ENCODE measurements at regions not wholly inside any gene's neighbourhood (a gene's known extent, or its start where the extent isn't known, plus 50 kb on each side); places are given as distances from the start of the nearest gene placed in this dataset.

DNA sequence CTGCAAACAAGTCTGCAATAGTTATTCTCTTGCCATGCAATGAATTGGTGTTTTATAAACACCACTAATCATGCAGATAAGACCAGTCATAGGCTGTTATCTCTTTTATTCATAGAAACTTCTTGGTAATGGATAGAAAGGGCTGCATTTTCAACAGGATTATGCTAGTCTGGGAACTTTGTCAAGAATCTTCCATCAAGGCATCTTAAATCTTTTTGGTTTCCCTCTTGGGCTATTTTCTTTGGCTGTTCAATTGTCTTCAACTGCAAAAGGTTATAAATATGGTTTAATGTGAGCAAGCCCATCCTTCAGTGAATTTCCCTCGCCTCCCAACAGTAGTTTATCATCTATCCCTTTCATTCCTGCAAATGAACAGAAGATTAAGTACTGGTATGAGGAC lies 59.0 kb upstream of the MINAR1 start:
- ATAC-seq (no peak), DNase-seq (no peak)
- Histone ChIP-seq H3K9me3 (no peaks in the 10 kb centered on the region), H3K36me3 (ENCODE audit: insufficient read depth in 1 of 2, low read depth in 1 of 2) (no peaks in the 10 kb centered on the region), H3K4me1 (no peaks in the 10 kb centered on the region), H3K27ac (no peak overlapping the region), H3K27me3 (ENCODE audit: insufficient read depth in 3 of 3, low read length in 2 of 3) (no peaks in the 10 kb centered on the region), H3K4me3 (no peak overlapping the region)
- TF ChIP-seq, protein P1, sequence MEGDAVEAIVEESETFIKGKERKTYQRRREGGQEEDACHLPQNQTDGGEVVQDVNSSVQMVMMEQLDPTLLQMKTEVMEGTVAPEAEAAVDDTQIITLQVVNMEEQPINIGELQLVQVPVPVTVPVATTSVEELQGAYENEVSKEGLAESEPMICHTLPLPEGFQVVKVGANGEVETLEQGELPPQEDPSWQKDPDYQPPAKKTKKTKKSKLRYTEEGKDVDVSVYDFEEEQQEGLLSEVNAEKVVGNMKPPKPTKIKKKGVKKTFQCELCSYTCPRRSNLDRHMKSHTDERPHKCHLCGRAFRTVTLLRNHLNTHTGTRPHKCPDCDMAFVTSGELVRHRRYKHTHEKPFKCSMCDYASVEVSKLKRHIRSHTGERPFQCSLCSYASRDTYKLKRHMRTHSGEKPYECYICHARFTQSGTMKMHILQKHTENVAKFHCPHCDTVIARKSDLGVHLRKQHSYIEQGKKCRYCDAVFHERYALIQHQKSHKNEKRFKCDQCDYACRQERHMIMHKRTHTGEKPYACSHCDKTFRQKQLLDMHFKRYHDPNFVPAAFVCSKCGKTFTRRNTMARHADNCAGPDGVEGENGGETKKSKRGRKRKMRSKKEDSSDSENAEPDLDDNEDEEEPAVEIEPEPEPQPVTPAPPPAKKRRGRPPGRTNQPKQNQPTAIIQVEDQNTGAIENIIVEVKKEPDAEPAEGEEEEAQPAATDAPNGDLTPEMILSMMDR (IDR thresholded peaks at IDR 0.05), result no peak
- WGBS, 3 donors, result 61 to 72% (median 68%) methylated on average over 1 of the region's 1 CpG
- intact Hi-C loops (cut with DNase I), result no loop called here

DNA sequence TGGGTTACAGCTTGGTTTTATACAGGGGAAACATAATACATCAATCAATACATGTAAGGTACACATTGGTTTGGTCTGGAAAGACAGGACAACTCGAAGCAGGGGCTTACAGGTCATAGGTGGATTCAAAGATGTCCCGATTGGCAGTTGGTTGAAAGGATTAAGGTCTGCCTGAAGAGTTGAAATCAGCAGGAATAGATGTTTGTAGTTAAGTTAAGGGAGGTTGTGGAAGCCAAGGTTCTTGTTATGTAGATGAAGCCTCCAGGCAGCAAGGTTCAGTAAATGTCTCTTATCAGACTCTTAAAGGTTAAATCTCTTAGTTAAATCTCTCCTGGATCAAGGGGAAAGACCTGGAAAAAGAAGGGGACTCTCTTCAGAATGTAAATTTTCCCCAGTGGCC lies 58.4 kb upstream of the MINAR1 start:
- Histone ChIP-seq H3K36me3 (ENCODE audit: insufficient read depth in 1 of 2, low read depth in 1 of 2) (no peaks in the 10 kb centered on the region), H3K4me3 (no peak overlapping the region), H3K27ac (no peak overlapping the region), H3K4me1 (no peaks in the 10 kb centered on the region), H3K27me3 (ENCODE audit: insufficient read depth in 3 of 3, low read length in 2 of 3) (no peaks in the 10 kb centered on the region), H3K9me3 (no peaks in the 10 kb centered on the region)
- no peak for DNase-seq
- WGBS, 3 donors, result 54 to 59% (median 54%) methylated on average over 2 of the region's 2 CpGs
- intact Hi-C loops (cut with DNase I), result no loop called here
- ATAC-seq, result no peak
- TF ChIP-seq, protein P1 (IDR thresholded peaks at IDR 0.05), result no peak

DNA sequence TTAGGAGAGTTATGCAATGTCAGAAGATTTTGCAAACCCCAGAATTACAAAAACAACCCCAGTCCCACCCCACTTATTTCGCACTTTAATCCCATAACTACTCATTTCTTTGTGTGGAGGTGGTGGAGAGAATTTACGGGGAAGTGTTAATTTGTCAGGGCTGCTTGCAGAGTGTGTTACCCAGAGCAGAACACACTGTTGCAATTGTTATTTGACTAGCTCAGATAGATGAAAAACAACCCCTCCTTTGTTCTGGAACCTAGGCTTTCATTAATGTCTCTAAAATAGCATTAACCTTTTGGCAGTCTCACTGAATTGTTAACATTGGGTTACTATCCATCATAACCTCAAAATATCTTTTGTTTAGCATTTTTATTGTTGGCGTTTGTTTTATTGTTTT lies 55.8 kb upstream of the MINAR1 start:
- Histone ChIP-seq H3K27ac (no peak overlapping the region), H3K4me1 (no peaks in the 10 kb centered on the region), H3K4me3 (no peak overlapping the region), H3K27me3 (ENCODE audit: insufficient read depth in 3 of 3, low read length in 2 of 3) (no peaks in the 10 kb centered on the region), H3K36me3 (ENCODE audit: insufficient read depth in 1 of 2, low read depth in 1 of 2) (no peaks in the 10 kb centered on the region), H3K9me3 (no peaks in the 10 kb centered on the region)
- DNase-seq (no peak), ATAC-seq (no peak)
- TF ChIP-seq, protein P1 (IDR thresholded peaks at IDR 0.05), result no peak
- 59 to 70% (median 61%) methylated on average over 3 of the region's 3 CpGs for WGBS, 3 donors
- intact Hi-C loops (cut with DNase I), result no loop called here

DNA sequence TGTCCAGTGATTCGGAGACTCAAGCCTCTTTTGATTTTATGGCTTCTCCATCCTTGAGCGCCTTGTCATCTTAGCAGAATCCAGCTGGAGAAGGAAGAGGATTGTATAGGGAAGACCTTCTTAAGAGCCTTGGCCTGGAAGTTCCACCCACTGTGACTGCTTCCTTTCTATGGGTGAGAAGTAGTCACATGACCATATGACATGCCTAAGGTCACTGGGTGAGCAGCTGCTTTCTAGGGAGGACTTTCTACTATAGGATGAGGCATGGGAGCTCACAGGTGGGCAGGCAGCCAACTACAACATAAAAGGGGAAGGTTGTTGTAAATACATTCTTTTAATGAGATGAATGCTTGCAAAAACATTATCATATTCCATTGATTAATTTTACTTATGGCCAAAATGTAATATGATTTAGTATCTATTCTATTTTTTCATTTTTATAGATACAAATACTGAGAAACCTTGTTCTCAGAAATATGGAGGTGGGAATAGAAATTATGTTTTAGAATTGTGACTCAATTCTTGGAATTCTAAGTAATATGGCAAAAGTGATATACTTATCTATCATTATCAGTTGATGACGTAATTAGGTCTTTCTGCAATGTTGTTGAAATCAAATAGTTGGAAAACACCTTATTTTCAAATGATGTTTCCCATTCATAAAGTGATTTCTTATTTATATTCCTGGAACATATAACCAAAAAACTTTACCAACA lies 53.6 kb upstream of the MINAR1 start:
- Histone ChIP-seq H3K27me3 (ENCODE audit: insufficient read depth in 3 of 3, low read length in 2 of 3) (no peaks in the 10 kb centered on the region), H3K36me3 (ENCODE audit: insufficient read depth in 1 of 2, low read depth in 1 of 2) (no peaks in the 10 kb centered on the region), H3K4me3 (no peak overlapping the region), H3K4me1 (no peaks in the 10 kb centered on the region), H3K9me3 (no peaks in the 10 kb centered on the region), H3K27ac (no peak overlapping the region)
- DNase-seq (no peak), ATAC-seq (no peak)
- 89 to 97% (median 96%) methylated on average over 3 of the region's 3 CpGs for WGBS, 3 donors
- intact Hi-C loops (cut with DNase I), result no loop called here
- TF ChIP-seq, protein P1 (IDR thresholded peaks at IDR 0.05), result no peak

Data from psoas muscle (tissue), 7 donors.